ENCODE measurements at regions not wholly inside any gene's neighbourhood (a gene's known extent, or its start where the extent isn't known, plus 50 kb on each side); places are given as distances from the start of the nearest gene placed in this dataset.
"Not testable (repeated sequence)": the region's sequence is repeated elsewhere in the genome, so short reads cannot be mapped to it uniquely, and the experiment has no call there.

- peak; percentile 38 for DNase-seq
Measured at GRCh38 chr3:10628891-10629670, 123.7 kb upstream of the ATP2B2 start.

GRCh38 chr3:10629671-10630040 is 124.3 kb upstream of the ATP2B2 start:
- DNase-seq, result no peak

DNA sequence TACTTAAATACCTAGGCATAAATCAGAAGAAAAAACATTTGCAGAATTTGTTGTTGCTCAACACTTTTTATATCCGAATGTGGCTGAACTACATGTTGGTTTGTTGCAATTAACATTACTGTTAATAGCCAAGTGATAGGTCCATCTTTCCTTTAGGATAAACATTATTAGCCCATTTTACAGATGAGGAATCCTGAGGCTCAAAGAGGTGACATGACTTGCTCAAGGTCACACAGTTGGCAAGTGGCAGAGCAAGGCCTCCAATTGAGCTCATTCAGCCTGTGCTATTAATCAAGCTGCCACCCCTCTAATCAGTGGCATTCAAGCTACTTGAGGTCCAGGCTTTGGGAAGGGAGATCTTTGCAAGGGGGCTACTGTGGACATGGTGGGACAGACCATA is 125.8 kb upstream of the ATP2B2 start:
- no peak for DNase-seq

DNA sequence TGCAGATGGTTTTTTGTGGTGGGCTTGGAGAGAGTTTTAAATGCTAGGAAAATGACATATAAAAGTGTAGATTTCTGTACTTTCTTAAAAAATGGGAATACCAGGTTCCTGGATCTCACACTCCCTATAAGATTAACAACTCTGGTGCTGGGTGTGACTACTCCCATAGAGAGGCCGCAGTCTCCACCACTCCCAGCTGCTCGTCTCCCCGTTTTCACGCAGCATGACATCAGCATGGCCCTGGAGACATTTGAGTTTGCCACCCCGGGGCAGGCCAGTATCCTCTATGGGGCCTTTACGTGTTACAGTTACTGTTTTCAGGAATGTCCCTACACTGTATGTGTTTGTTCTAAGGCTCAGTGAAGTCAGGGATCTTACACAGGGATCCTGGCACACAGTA is 126.7 kb upstream of the ATP2B2 start:
- DNase-seq, result no peak

DNA sequence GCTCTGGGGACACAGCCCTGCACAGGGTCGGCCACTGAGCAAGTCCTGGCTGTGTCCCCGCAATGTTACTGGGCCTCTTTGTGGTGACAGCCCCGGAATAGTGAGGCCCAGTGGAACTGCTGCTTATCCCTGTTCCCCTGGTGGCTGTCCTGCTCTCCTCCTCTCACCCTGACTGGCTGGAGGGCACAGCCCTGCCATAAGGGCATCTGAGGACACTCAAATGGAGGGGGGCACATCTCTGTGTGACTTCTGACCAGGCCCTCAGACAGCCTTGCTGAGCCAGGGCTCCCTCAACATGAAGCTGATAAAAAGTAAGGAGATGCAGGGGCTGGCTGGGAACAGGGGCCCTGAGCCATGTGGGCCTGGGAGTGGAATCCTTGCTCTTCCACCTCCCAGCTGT is 127.4 kb upstream of the ATP2B2 start:
- no peak for DNase-seq

- peak; percentile 12 for DNase-seq
Measured at GRCh38 chr3:10635446-10636076, 130.2 kb upstream of the ATP2B2 start.

GRCh38 chr3:10637342-10637741 is 132.0 kb upstream of the ATP2B2 start:
- DNase-seq, result no peak

DNA sequence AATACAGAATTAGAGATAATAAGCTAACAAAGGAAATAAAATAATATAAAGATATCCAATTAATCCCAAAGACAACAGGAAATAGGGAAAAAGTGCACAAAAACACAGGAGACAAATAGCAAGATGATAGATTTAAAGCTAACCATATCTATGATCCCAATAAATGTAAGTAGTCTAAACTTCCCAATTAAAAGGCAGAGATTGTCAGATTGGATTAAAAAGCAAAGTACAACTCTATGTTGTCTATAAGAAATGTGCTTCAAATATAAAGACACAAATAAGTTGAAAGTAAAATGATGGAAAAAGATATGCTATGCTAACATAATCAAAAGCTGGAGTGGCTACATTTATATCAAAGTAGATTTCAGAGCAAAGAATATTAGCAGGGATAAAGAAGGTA is 133.1 kb upstream of the ATP2B2 start:
- no peak for DNase-seq

DNA sequence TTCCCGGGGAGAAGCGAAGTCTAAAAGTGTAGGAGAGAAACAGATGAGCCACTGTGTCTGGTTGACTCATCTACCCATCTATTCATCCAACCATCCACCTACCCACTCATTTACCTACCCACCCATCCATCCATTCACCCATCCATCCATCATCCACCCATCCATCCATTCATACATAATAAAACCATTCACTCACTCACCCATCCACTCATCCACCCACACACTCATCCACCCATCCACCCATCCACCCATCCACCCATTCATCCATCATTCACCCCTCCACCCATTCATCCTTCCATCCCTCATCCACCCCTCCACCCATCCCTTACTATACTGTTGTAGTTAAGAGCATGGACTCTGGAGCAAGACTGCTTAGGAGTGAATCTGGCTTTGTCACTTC is 136.4 kb upstream of the ATP2B2 start:
- DNase-seq, result no peak

- DNase-seq, result no peak
Measured at GRCh38 chr3:10644189-10644588, 138.8 kb upstream of the ATP2B2 start.

- no peak for DNase-seq
Measured at GRCh38 chr3:10645800-10646199, 140.4 kb upstream of the ATP2B2 start.

- DNase-seq, result no peak
Measured at GRCh38 chr3:10646531-10647335, 141.3 kb upstream of the ATP2B2 start.

DNA sequence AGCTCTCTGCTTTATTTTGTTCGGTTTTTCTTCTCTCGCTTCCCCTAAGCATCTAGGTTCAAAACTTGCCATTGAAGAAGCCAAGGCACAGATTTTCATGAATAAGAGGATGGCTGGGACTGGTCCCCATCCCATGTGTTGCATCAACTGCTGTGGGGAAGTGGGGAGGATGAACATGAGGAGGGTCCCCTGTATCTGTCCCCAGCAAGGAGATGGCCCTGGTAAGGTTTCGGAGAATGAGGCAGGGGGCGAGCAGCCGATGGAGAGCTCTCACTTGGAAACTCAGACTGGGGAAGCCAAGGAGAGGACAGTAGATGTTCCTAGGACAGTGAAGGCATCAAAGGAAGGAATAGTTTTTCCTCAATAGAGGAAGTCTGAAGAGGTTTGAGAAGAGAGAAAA is 142.0 kb upstream of the ATP2B2 start:
- no peak for DNase-seq

DNA sequence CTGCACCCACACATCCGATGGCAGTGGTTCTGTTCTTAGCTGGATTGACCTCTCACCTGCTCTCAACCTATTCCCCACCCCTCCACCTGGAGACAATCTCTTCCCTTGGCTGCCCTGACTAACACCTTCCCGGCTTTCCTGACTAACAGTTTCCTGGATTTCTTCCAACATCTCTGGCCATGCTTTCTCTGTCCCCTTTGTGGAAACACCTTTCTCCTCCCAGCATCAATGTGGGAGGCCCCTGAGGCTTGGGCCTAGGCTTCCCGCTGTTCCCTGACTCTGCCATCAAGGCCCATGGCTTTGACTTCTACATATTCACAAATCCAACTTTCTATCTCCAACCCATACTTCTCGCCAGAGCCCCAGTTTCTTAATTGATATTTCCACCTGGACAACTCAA is 142.8 kb upstream of the ATP2B2 start:
- no peak for DNase-seq

DNA sequence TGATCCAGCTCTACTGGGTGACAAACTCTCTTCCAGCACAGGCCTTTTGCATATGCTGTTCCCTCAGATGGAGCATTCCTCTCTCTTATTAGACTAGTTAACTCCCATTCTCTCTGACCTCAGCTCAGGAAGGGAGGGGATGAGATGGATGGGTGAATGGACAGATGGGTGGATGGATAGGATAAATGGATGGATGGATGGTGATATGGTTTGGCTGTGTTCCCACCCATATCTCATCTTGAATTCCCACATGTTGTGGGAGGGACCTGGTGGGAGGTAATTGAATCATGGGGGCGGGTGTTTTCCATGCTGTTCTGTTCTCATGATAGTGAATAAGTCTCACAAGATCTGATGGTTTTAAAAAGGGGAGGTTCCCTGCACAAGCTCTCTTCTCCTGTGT is 144.1 kb upstream of the ATP2B2 start:
- DNase-seq, result not testable (repeated sequence)

DNA sequence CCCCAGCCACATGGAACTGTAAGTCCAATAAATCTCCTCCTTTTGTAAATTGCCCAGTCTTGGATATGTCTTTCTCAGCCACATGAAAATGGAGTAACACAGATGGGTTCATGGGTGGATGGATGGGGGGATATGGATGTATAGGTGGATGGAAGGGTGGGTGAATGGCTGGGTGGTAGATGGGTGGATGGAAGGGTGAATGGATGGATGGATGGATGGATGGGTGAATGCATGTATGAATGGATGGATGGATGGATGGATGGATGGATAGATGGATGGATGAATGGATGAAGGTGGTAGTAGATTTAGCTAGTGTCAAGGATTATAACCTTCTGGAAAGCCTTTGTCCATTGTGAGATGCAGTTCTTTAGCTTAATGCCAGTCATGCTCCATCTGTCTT is 146.1 kb upstream of the ATP2B2 start:
- no peak for DNase-seq

- DNase-seq, result no peak
Measured at GRCh38 chr3:10653241-10653640, 147.9 kb upstream of the ATP2B2 start.

DNA sequence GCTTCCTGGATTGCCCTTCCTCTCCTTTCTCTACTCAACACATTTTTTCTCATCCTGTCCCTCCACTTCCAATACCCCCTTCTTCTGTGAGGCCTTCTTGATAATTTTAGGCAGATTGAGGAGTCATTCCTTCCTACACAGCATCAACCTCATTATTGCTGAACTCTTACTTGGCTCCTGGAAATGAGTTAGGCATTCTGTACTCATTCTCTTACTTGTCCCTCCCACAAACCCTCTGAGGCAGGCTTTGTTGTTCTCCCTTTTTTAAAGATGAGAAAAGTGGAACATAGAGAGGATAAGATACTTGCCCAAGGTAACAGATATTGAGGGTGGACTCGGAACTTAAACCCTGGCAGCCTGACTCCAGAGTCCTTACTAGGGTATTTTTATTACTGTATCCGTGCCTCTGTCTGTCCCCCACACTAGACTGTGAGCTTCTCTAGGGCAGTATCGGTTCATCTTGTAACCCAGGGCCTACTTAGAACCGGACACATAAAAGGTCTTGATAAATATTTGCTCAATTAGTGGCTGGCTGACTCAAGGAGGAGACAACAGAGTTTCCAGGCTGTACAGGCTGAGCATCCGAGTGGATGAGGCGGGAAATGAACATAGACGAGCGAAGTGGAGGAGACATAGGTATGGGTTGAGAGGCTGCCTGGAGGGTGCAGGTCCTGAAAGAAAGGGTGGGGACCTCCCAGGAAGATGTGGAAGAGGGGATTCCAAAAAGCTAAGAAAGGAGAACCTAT is 148.7 kb upstream of the ATP2B2 start:
- no peak for DNase-seq

DNA sequence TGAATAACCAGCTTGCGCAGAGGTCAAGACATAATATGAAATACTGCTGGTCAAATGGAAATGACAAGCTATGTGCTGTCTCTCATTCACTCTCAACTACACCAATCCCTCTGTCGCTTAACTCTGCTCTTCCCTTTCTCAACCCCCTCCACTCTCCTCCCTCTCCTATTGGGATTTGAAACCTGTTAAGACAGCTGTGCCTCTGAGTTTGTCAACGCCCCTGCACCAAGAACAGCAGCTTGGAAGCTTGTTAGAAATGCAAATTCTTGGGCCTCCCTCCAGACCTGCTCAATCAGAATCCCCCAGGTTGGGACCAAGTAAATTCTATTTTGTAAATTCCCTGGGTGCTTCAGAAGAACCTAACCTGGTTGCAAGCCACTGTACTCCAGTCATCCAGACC is 149.7 kb upstream of the ATP2B2 start:
- no peak for DNase-seq

DNA sequence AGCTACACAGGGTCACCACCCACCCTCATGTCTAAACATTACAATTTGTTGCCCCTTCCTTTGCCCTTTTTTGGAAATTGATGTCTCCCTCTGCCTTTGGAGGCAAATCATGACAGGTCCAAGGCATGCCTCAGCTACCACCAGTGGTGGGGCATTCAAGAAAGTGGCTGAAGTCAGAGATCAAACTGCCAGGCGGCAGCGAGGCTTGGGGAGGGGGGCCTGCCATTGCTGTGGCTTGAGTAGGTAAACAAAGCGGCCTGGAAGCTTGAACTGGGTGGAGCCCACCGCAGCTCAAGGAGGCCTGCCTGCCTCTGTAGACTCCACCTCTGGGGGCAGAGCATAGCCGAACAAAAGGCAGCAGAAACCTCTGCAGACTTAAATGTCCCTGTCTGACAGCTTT is 152.0 kb upstream of the ATP2B2 start:
- DNase-seq, result not testable (repeated sequence)

DNA sequence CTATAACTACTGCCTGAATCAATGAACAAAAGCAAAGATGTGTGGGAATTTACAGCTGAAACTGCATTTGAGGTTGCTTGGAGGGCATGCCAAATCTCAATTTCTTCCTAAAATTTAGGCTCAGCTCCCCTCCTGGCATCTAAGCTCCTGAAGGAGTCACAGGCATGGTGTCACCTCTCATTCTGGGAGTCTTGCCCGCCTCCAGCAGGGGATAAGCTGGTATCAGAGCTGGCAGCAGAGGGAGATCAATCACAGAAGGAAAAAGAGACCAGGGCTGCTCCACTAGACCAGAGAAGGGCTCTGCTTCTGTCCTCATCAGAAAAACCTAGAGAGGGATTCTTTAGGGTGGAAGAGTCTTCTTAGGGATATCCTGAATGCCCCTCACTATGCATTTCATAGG is 150.4 kb upstream of the SLC6A11 start:
- no peak for DNase-seq

- no peak for DNase-seq
Measured at GRCh38 chr3:10666621-10667020, 149.4 kb upstream of the SLC6A11 start.

- no peak for DNase-seq
Measured at GRCh38 chr3:10667269-10667668, 148.8 kb upstream of the SLC6A11 start.

Data from NCI-H1694 (cell line).